ENCODE measurements at regions not wholly inside any gene's neighbourhood (a gene's known extent, or its start where the extent isn't known, plus 50 kb on each side); places are given as distances from the start of the nearest gene placed in this dataset.

- DNase-seq (ENCODE audit: low read depth): no peak
- no peak overlapping the region for H3K4me3 ChIP-seq (replicated peaks; ENCODE audit: low read depth, low read length)
- TF ChIP-seq CTCF (IDR thresholded peaks at IDR 0.05; ENCODE audit: low read length, missing control alignments): no peak
Observed at GRCh38 chr13:39110518-39111097, 72.4 kb downstream of the NHLRC3 start.

- DNase-seq (ENCODE audit: low read depth): no peak
- no peak overlapping the region for H3K4me3 ChIP-seq (replicated peaks; ENCODE audit: low read depth, low read length)
- no peak for TF ChIP-seq CTCF (IDR thresholded peaks at IDR 0.05; ENCODE audit: low read length, missing control alignments)
Observed at GRCh38 chr13:39111145-39111544, 72.9 kb downstream of the NHLRC3 start.

- DNase-seq (ENCODE audit: low read depth): no peak
- no peak overlapping the region for H3K4me3 ChIP-seq (replicated peaks; ENCODE audit: low read depth, low read length)
- TF ChIP-seq CTCF (IDR thresholded peaks at IDR 0.05; ENCODE audit: low read length, missing control alignments): no peak
Observed at GRCh38 chr13:39119422-39119821, 81.2 kb downstream of the NHLRC3 start.

- no peak for DNase-seq (ENCODE audit: low read depth)
- no peak overlapping the region for H3K4me3 ChIP-seq (replicated peaks; ENCODE audit: low read depth, low read length)
- no peak for TF ChIP-seq CTCF (IDR thresholded peaks at IDR 0.05; ENCODE audit: low read length, missing control alignments)
Observed at GRCh38 chr13:39123578-39123977, 85.3 kb downstream of the NHLRC3 start.

GRCh38 chr13:39129213-39129612, 91.0 kb downstream of the NHLRC3 start:
- DNase-seq (ENCODE audit: low read depth): no peak
- no peak overlapping the region for H3K4me3 ChIP-seq (replicated peaks; ENCODE audit: low read depth, low read length)
- no peak for TF ChIP-seq CTCF (IDR thresholded peaks at IDR 0.05; ENCODE audit: low read length, missing control alignments)

GRCh38 chr13:39130301-39130700, 92.0 kb downstream of the NHLRC3 start:
- no peak overlapping the region for H3K4me3 ChIP-seq (replicated peaks; ENCODE audit: low read depth, low read length)
- TF ChIP-seq CTCF (IDR thresholded peaks at IDR 0.05; ENCODE audit: low read length, missing control alignments): no peak
- DNase-seq (ENCODE audit: low read depth): no peak
